HG02870 (cell line): ENCODE measurements at regions not wholly inside any gene's neighbourhood (a gene's known extent, or its start where the extent isn't known, plus 50 kb on each side); places are given as distances from the start of the nearest gene placed in this dataset.

Experiments
- ATAC-seq: cut with Tn5 transposase; IDR thresholded peaks from one replicate; pipeline ENCODE4 v1.9.1; 2021; ENCODE audit warnings: mild to moderate bottlenecking, moderate library complexity; ENCODE audit not compliant: unreplicated experiment

DNA sequence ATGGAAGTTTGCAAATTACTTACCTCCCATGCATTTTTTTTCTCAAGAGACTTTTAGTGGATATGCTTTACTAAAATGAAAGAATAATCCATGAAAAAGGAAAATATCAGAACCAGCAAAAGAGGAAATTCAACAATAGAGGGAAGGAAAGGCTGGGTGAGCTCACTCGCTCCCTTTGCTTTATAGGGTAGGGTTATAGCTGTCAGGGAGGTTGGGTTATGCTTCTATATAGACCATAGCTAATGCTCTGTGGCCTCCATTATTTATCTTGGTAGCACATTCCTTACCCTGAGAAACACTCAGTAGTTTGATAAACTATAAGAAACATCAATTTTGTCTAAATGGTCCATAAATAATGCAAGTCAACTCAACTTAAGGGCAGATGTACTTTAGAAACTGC is 215.9 kb upstream of the FAR2 start:
- ATAC-seq, result no peak

DNA sequence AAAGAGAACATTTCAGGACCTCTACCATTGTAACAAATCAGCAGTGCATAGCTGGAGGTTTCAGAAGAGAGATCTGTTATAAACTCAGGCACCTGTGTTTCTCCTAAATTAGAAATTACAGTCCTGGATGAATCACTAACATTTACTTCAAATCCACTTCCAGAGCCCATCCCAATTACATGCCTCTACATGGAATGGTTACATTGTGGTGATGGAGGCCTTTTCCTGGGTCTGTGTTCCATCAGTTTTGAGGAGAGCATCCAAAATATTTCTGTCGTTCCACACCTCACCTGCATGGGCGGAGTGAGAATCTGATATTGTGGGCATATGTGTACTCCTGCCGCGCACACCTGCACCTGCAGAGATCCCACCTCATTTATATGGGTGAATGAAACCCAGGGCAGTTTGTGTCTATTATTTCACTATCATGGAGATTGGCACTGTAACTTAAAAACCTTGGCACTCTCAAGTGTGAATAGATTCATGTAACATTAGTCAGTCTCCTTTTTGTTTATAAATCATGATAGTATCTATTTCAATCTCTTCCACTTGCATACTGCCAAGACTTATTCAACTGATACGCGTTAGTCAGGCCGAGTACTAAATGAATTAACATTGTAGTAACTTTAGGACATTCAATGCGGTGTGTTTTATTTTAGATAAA is 215.1 kb upstream of the FAR2 start:
- ATAC-seq, result no peak

DNA sequence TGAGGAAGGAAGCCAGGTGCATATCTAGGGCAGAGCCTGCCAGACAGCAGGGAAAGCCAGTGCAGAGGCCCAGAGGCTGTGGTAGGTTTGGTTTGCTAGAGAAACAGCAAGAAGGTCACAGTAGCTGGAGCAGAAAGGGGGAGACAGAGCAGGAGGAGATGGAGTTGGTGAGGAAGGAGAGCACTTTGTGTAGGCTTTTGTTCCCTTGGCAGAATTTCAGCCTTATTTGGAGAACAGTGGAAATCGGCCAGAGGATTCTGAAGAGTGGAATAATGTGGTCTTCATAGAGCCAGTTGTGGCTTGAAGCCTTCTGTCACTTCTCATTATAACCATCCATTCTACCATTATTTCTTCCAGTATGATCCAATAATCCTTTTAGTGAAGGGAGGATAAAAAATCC is 212.9 kb upstream of the FAR2 start:
- no peak for ATAC-seq

DNA sequence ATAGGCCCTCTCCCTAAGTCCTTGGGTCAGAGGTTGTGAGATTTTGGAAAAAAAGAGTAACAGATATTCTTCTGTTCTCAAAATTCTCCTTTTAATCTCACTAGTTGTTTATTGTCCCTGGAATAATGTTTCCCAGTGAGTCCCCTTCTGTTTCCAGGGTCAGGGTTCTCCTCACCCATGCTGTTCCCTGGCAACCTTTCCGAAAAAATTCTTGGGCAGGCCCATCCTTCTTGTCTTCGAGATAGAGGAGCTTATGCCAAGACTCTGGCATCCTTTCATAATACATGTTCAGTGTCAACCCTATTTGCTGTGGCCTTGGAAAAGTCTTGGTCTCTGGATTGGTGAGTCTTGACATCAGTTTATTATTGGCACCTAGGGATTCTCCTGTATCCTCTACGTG is 212.4 kb upstream of the FAR2 start:
- ATAC-seq, result no peak

DNA sequence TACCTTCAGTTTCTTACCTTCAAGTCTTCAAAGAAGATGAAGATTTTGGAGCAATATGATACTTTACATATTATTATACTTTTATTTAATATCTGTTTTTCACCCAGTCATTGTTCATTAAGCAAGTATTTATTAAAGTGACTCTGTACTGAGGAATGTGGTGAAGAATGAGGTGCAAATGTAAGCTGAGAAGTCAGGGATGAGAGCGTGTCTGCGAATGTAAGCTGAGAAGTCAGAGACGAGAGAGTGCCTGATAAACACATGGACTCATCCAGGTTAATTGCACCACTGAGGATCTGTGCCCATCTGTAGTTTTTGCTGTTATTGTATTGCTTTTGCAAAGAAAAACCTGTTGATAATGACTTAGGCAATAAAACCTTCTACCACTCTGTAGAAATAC is 211.9 kb upstream of the FAR2 start:
- ATAC-seq, result no peak

DNA sequence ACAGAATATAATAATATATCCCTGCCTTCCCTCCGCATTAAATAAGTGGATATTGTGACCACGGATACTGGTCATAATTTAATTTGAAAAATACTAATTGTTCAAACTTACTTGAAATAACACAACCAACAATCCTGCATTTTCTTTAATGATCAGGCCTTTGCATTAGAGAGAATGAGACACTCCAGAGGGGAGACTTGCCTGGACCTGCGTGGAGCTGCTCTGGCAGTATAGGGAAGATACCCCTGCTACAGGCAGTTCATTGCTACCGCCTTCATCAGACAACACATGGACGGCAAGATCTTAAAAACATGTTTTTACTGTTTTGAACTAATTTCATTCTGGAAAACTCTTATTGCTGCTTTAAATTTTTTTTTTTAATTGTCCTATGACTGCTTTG is 211.0 kb upstream of the FAR2 start:
- ATAC-seq, result no peak

DNA sequence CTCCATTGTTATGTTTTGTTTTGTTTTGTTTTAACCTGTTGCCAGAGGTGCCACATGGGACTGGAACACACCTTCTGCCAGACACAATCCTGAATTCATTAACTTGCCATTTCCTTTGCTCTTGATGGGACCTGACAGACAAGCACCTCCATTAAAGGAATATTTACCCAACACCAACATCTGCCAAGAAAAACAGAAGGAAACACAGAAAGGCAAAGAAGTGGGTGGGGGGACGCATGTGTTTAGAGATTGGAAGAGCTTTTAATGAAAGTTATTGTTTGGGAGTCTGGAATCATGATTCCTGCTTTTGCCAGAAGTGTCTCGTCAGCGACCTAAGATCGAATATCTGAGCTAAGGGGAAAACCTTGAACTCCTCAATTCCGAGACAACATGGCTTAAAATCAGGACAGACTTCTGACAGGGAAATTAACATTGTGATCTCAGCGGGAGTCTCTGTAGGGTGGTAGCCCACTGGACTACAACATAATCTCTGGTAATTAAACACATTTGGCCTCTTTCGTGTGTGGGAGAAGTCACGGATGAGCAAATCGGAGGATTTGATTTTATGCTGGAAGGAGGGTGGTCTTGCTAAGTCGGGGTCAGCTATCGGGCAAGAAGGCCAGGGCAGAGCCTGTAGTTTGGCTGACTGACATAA is 210.4 kb upstream of the FAR2 start:
- no peak for ATAC-seq

DNA sequence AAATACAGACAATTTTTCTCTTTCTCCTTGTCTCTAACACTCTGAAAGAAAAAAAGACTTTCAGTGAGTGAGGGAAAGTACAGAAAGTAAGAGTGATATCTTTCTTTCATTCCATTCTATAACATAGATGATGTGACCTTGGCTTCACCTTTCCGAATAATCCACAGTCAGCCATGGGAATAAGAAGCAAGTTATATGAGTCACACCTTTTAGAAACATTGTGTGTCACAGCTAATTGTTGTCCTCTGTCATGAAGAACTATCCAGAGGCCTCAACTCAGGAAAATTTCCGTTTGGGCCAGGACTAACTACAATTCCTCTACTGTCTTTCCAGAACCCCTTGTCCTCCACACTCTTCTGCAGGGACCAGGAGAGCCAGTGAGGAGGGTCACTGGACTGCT is 209.7 kb upstream of the FAR2 start:
- ATAC-seq, result no peak

DNA sequence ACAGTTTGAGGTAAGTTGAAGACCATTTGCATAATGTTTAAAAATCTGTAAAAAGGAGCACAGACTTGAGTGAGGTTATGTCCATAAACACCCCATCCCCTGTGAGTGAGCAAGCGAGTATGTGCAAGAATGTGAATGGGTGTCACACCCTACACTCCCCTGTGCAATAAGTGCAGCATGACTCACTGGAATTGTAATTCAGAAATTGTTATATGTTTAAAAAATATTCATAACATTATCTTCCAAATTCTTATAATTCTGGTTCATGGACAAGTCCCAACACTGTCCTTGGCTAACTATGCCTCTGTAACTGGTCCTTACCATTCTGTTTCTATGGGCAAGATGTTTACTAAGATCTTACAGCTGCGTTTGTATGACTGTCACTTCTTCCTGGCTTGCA is 207.8 kb upstream of the FAR2 start:
- no peak for ATAC-seq

DNA sequence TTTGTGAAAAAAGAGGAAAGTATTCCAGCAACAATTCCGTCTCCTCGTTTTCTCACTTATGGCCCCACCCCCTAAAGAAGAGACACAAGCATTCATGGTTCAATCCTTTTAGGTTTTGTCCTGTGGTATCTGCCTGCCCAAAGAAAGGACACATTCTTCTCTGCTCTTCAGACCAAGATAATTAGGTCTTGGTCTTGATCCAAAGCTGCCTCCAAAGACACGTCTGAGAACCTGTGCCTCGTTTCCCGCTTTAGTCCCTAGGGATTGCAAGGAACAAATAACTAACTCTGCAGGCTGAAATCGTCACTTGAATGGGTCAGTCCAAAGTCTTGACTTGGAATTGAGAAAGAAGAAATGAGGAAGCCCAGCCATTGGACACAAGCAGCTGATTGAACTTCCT is 202.7 kb upstream of the FAR2 start:
- no peak for ATAC-seq

DNA sequence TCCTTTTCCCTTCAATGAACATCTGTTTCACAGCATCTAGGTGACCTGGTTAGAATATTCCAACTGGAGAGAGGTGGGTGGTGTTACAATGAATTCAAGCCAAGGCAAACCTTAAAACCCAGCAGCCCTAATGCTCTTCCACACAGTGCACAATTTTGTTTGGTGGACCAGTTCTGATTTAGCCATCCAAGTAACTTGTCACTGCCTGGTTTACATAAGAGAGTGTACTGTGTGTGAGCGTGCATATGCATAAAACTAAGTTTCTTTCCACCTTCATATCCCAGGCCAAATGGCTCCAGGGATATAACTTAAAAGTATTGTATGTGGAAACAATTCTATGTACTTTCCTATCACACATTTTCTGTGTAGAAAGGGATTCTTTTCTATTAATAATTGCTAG is 200.4 kb upstream of the FAR2 start:
- ATAC-seq, result no peak

DNA sequence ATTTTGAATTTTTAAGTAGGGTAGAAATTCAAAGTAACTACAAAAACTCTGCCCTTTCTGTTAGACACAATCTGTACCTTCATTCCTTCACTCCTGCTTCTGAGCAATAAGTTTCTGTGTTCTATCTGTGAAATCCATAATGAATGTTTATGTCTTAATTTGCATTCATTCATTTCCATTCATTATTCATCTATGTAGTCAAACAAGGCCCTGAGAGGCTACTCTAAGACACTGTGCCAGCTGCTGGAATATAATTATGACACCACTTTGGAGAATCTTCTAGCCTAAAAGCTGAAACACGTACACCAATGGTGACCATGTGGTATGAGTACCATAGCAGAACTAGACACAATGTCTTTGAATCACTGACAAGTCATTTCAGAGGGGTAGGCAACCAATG is 199.9 kb upstream of the FAR2 start:
- ATAC-seq, result no peak

DNA sequence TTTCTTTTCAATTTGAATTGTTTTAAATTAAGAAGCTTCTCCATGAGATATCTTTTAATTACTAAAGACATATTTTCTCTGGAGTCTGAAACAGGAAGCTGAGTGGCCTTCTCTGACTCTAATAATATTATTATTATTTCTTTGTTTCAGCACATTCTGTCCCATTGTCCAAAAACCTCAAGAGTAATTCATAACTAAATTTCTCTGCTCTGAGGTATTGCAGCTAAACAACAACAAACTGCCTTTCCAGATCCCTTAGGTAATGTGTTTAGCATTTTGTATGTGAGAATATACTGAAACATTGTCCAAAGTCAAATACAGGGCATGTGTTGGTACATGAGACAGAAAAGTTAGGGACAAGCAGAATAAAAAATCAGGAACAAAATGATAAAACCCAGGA is 199.0 kb upstream of the FAR2 start:
- ATAC-seq, result no peak

DNA sequence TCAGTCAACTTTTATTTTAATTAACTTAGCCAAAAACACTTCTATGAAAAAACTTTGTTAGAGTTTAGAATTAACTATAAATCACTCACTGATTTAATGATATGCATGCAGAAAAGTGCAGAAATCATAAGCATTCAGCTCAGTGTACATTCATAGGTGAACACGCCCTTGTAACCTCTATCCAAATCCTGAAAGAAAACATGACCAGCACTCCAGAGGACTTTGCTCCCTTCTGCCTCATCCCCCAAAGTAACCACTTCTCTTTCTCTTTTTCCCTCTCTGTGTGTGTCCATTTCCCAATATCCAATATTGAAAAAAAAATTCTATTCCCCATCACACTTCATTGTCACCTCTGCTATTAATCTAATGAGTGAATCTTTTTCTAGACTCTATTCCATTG is 197.1 kb upstream of the FAR2 start:
- no peak for ATAC-seq

DNA sequence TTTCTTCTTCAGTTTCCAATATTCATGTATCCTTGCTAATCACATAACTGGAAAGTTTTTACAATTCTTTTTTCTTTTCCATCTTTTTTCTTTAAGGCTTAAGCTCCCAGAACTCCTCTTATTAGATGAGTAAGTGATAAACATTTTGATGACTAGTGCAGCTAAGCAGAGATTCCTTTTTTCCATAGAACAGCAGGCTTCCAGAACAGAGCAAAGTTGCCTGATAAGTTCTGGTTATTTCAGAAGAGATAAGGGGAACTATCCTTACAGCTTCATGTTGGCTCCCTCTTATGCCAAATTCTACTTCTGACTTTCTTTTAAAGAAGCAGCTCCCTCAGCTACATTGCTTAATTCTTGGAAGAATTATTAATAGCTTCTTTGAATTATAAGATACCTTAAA is 194.7 kb upstream of the FAR2 start:
- ATAC-seq, result no peak

DNA sequence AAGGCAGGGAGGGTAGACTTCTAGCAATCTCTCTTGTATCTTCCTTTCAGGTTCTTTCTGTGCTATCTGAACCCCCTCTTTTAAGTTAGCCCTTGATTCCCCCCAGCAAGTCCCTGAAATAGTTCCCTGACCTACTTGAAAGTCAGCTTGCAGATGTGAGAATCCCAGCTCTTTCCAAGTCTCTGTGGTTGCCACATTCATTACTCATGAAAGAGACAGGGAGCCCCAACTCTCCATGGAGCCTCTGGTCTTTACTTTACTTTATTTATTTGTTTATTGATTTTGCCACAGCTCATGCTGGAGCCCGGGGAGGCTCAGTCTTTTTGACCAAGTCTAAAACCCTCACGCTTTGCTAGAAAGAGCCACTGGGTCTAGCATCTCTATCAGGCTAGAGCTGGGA is 193.6 kb upstream of the FAR2 start:
- ATAC-seq, result no peak

DNA sequence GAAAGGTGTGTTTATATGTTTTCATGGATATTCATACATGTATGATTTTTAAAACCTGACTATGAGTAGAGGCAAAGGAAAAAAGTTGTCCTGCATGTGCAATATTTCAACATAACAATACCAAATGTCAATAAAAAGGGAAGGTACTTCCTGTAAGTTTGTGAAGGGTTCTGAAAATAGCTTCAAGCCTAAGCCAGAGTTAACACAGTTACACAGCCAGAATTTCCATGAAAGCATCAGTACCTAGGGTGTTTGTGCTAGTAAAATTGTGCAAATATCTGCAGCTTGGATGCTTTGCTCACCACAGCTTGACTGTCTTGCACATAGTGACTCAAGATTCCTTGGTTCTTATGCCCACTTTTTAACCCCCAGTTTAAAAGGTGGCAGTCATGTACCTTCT is 193.1 kb upstream of the FAR2 start:
- ATAC-seq, result no peak

DNA sequence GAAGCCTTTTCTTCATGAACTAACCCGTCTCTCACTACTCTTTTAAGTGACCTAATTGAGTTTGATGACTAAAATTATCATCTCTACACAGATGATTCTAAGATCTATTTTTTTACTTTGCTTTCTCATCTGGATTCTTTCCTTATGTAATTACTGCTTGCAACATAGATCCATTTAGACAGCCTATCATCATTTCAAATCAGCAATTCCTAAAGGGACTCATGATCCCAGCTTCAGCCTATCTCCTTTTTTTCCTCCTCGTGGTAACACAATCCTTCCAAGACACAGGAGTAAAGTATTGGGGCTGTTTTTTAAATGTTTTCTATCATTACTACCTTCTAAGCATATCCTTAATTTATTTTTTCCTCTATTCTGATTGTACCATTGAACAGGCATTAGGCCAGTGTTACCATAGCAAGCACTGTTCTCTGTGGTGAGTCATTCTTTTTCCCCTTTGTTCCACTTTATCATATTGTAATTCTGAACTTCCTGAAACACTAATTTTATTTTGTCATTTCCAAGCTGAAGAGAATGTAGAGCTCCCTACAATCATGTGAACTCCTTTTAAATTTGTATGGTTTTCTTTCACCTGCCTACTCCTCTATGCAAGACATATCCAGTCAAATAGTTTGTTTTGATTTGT is 190.4 kb upstream of the FAR2 start:
- ATAC-seq, result no peak

DNA sequence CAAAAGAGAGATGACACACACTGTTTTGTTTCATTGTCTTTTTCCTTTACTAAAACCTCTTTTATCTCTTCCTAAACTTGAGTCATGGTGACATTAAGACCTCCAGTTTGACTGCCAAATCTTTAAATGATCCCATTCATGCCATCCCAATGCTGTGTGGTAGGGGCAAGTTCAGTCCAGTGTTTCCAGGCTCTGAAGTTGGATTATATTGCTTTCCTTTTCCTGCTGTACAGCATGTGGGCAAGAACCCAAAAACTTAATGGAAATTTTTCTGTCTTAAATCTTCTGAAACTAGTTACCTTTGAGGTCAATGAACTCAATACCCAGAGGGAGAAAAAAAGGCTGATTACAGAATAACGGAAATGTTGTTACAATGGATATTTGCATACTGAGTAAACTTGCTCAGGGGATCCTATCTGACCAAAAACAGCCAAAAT is 187.1 kb upstream of the FAR2 start:
- ATAC-seq, result no peak

DNA sequence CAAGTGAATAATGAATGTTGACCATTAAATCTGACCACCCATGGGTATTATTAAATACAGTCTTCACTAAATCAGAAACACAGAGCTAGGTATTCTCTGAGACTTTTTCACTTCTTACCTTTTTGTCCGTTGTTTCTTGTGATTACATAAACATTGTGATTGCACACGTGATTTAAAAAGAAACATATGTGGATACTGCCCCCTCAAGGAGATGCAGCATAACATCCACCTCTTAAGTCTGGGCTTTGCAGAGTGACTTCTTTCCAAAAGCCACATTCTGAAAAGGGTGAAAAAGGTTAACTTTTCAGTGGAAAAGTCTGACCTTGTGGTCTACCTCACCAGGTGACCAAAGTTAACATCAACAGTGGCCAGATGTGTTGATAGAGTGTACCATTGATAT is 185.5 kb upstream of the FAR2 start:
- no peak for ATAC-seq

DNA sequence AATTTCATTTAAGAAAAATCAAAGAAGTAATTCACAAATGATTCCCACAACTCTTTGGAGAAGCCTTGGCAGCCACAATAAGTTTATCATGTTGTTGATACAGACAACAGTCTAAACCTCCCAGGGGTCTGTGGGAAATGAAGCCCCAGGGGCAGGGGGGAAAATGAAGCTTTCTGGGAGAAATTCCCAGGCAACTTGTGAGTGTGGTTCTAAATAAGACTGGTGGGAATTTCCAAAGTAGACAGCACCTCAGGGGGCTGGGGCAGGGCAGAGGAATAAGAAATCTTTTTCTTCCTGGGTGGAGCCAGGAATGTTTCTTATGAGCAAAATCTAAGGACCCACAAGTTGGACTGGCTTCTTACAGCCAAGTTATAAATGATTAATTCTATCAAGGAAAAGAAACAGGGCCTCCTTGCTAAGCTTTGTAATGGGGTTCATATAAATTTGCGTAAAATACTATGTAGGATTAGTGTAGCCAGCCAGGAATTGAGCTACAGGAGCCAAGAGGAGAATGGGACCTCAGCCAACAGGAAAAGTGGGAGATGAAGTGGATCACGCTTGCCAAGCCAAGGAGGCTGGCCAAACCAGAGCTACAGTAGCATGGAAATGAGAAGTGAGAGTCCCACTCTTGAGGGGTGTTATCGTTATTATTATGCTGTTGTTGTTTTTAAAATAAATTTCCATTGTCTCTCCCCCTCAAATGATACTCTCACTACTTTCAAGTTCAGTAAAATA is 182.9 kb upstream of the FAR2 start:
- ATAC-seq, result no peak

DNA sequence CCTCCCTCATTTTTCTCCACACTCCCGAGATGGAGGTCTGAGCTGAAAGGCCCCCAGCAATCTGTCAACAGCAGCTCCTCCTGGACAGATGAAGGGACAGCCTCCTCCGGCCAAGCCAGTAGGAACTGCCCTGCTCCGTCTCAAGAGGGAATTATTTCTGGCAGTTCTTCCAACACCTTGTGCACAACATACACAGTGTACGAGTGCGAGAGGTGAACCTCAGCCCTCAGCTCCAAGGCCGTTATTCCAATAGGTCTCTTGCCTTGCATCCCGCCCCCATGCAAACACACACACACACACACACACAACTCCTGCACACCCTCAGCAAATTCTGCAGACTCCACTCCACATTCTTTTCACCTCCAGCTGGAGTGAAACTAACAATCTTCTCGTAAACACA is 181.7 kb upstream of the FAR2 start:
- no peak for ATAC-seq
